ENCODE measurements at regions not wholly inside any gene's neighbourhood (a gene's known extent, or its start where the extent isn't known, plus 50 kb on each side); places are given as distances from the start of the nearest gene placed in this dataset.
"Not testable (repeated sequence)": the region's sequence is repeated elsewhere in the genome, so short reads cannot be mapped to it uniquely, and the experiment has no call there.

GRCh38 chr6:99802396-99803031 lies 191.5 kb downstream of the MCHR2 start:
- DNase-seq (ENCODE audit: low read depth in 2 of 2), result no peak

- no peak for DNase-seq (ENCODE audit: low read depth in 2 of 2)
These were observed 185.0 kb downstream of the MCHR2 start for GRCh38 chr6:99808992-99809391.

- no peak for DNase-seq (ENCODE audit: low read depth in 2 of 2)
These were observed 183.7 kb downstream of the MCHR2 start for GRCh38 chr6:99810295-99810694.

- DNase-seq (ENCODE audit: low read depth in 2 of 2), result no peak
These were observed 182.9 kb downstream of the MCHR2 start for GRCh38 chr6:99810942-99811620.

GRCh38 chr6:99811636-99812035 lies 182.4 kb downstream of the MCHR2 start:
- no peak for DNase-seq (ENCODE audit: low read depth in 2 of 2)

- no peak for DNase-seq (ENCODE audit: low read depth in 2 of 2)
These were observed 180.5 kb downstream of the MCHR2 start for GRCh38 chr6:99813565-99813964.

GRCh38 chr6:99814230-99814928 lies 179.6 kb downstream of the MCHR2 start:
- DNase-seq (ENCODE audit: low read depth in 2 of 2), result no peak

GRCh38 chr6:99816795-99817194 lies 177.2 kb downstream of the MCHR2 start:
- DNase-seq (ENCODE audit: low read depth in 2 of 2), result no peak

- no peak for DNase-seq (ENCODE audit: low read depth in 2 of 2)
These were observed 175.9 kb downstream of the MCHR2 start for GRCh38 chr6:99818161-99818560.

- DNase-seq (ENCODE audit: low read depth in 2 of 2), result no peak
These were observed 174.2 kb downstream of the MCHR2 start for GRCh38 chr6:99819853-99820252.

GRCh38 chr6:99821164-99821563 lies 172.9 kb downstream of the MCHR2 start:
- no peak for DNase-seq (ENCODE audit: low read depth in 2 of 2)

- no peak for DNase-seq (ENCODE audit: low read depth in 2 of 2)
These were observed 171.1 kb downstream of the MCHR2 start for GRCh38 chr6:99822741-99823512.

GRCh38 chr6:99823513-99824235 lies 170.3 kb downstream of the MCHR2 start:
- DNase-seq (ENCODE audit: low read depth in 2 of 2), result not testable (repeated sequence)

- DNase-seq (ENCODE audit: low read depth in 2 of 2), result no peak
These were observed 161.0 kb downstream of the MCHR2 start for GRCh38 chr6:99833034-99833433.

- DNase-seq (ENCODE audit: low read depth in 2 of 2), result no peak
These were observed 157.6 kb downstream of the MCHR2 start for GRCh38 chr6:99836471-99836870.

GRCh38 chr6:99838607-99839006 lies 155.4 kb downstream of the MCHR2 start:
- no peak for DNase-seq (ENCODE audit: low read depth in 2 of 2)

- no peak for DNase-seq (ENCODE audit: low read depth in 2 of 2)
These were observed 152.7 kb downstream of the MCHR2 start for GRCh38 chr6:99841297-99841696.

- DNase-seq (ENCODE audit: low read depth in 2 of 2), result no peak
These were observed 148.0 kb downstream of the MCHR2 start for GRCh38 chr6:99846006-99846405.

GRCh38 chr6:99850841-99851240 lies 143.2 kb downstream of the MCHR2 start:
- no peak for DNase-seq (ENCODE audit: low read depth in 2 of 2)

- DNase-seq (ENCODE audit: low read depth in 2 of 2), result no peak
These were observed 142.0 kb downstream of the MCHR2 start for GRCh38 chr6:99852031-99852430.

- no peak for DNase-seq (ENCODE audit: low read depth in 2 of 2)
These were observed 127.0 kb downstream of the MCHR2 start for GRCh38 chr6:99867026-99867425.
